ENCODE measurements at regions not wholly inside any gene's neighbourhood (a gene's known extent, or its start where the extent isn't known, plus 50 kb on each side); places are given as distances from the start of the nearest gene placed in this dataset.

DNA sequence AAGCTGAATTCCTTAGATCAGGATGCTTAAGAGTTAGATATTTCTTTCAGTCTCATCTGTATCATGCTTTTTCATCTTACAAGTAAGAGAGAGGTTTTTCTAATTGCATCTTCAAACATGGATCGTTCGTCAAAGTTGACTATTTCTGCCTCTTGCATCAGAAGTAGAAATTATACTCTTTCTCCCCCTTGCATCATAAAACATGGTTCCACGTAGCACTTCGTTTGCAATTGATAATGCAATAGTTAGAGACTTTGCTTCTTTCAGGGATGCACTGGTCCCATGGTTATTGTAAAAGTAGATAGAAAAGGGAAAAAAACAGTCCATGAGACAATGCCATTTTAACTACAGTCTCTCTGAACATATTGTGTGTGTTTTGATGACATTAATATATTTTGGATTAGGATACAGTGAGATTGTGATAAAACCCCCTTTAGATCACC is 75.1 kb upstream of the PARD3B start:
- no peaks in the 10 kb centered on the region for H3K27me3 ChIP-seq (ENCODE audit: insufficient read depth, insufficient read length)
- no peak overlapping the region for H3K4me3 ChIP-seq (ENCODE audit: insufficient read length, low read depth)
- TF ChIP-seq SUZ12 (IDR thresholded peaks at IDR 0.05; ENCODE audit: extremely low read depth, insufficient read depth, insufficient read length): no peak
- no peak for TF ChIP-seq YY1 (IDR thresholded peaks at IDR 0.05; ENCODE audit: insufficient read depth, insufficient read length)
- TF ChIP-seq ZNF274 (IDR thresholded peaks at IDR 0.05; ENCODE audit: low read depth, low read length): no peak
- no peak overlapping the region for H3K9ac ChIP-seq (ENCODE audit: insufficient read length, low read depth)
- H3K4me1 ChIP-seq (ENCODE audit: insufficient read depth, insufficient read length): no peaks in the 10 kb centered on the region
- no peak for DNase-seq (ENCODE audit: low read depth, low spot score)
- no peaks in the 10 kb centered on the region for H3K36me3 ChIP-seq (ENCODE audit: insufficient read depth, insufficient read length, low read length)
- H3K9me3 ChIP-seq (ENCODE audit: insufficient read depth, low read length): no peaks in the 10 kb centered on the region

DNA sequence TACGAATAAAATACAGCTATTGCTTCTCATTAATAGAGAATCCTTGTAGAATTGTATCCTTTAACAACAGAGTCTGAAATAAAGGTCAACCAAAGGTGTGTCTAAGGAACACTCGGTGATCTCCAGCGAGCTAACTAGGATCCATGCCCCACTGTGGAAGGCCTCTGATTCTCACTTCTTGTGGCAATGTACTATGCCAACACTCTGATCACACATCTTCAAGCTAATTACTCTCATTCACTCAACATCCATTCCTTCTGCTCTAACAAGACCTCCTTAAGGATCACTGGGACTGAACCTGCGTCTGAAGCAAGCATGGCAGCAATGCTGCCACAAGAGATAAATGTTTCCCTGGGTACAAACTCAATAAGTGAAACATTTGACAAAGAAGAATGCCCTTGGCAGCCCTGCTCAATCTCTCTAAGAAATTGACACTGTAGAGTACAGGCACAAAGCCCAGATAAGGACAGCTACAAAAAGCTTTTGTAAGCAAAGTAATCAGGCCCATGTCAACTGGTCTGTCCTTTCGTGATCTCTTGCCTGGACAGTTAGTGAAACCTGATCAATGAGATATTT is 74.6 kb upstream of the PARD3B start:
- Histone ChIP-seq H3K27me3 (ENCODE audit: insufficient read depth, insufficient read length) (no peaks in the 10 kb centered on the region), H3K4me1 (ENCODE audit: insufficient read depth, insufficient read length) (no peaks in the 10 kb centered on the region), H3K9ac (ENCODE audit: insufficient read length, low read depth) (no peak overlapping the region), H3K9me3 (ENCODE audit: insufficient read depth, low read length) (no peaks in the 10 kb centered on the region), H3K36me3 (ENCODE audit: insufficient read depth, insufficient read length, low read length) (no peaks in the 10 kb centered on the region), H3K4me3 (ENCODE audit: insufficient read length, low read depth) (no peak overlapping the region)
- TF ChIP-seq SUZ12 (IDR thresholded peaks at IDR 0.05; ENCODE audit: extremely low read depth, insufficient read depth, insufficient read length) (no peak), YY1 (IDR thresholded peaks at IDR 0.05; ENCODE audit: insufficient read depth, insufficient read length) (no peak), ZNF274 (IDR thresholded peaks at IDR 0.05; ENCODE audit: low read depth, low read length) (no peak)
- DNase-seq (ENCODE audit: low read depth, low spot score): no peak

DNA sequence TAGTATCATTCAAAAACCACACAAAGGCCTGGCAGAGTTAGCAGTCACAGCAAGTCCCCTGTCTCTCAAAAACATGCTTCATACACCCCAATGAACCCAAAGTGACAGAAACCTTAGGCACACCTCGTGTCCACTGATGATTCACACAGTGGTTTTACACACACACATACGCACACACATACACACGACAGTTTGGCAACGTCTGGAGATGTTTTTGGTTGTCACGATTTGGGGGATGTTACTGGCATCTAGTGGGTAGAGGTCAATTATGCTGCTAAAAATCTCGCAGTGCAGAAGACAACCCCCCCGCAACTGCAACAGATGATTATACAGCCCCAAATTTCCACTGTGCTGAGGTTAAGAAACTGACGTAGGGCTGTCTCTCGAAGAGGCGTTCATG is 72.9 kb upstream of the PARD3B start:
- H3K9ac ChIP-seq (ENCODE audit: insufficient read length, low read depth): no peak overlapping the region
- no peaks in the 10 kb centered on the region for H3K27me3 ChIP-seq (ENCODE audit: insufficient read depth, insufficient read length)
- TF ChIP-seq ZNF274 (IDR thresholded peaks at IDR 0.05; ENCODE audit: low read depth, low read length) (no peak), SUZ12 (IDR thresholded peaks at IDR 0.05; ENCODE audit: extremely low read depth, insufficient read depth, insufficient read length) (no peak)
- H3K4me3 ChIP-seq (ENCODE audit: insufficient read length, low read depth): no peak overlapping the region
- H3K9me3 ChIP-seq (ENCODE audit: insufficient read depth, low read length): no peaks in the 10 kb centered on the region
- no peaks in the 10 kb centered on the region for H3K4me1 ChIP-seq (ENCODE audit: insufficient read depth, insufficient read length)
- no peak for DNase-seq (ENCODE audit: low read depth, low spot score)
- H3K36me3 ChIP-seq (ENCODE audit: insufficient read depth, insufficient read length, low read length): no peaks in the 10 kb centered on the region

DNA sequence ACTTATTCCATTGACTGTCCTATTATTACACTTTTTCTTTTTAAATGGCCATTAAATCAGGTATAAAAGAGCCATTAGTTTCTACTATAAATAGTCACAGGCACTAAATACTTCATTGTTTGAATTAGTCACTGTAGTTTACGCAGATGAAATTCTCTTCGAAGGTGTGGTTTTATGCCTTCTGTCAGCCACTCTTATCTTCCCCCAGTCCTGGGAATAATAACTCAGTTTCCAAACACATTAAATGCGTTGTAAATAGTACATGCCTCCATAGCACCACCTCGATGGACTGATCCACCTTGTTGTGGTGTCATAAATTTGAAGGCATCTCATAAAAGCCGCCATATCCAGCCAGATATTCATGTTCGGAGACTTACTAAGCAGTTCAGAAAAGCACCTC is 72.1 kb upstream of the PARD3B start:
- Histone ChIP-seq H3K36me3 (ENCODE audit: insufficient read depth, insufficient read length, low read length) (no peaks in the 10 kb centered on the region), H3K9ac (ENCODE audit: insufficient read length, low read depth) (no peak overlapping the region), H3K9me3 (ENCODE audit: insufficient read depth, low read length) (no peaks in the 10 kb centered on the region)

DNA sequence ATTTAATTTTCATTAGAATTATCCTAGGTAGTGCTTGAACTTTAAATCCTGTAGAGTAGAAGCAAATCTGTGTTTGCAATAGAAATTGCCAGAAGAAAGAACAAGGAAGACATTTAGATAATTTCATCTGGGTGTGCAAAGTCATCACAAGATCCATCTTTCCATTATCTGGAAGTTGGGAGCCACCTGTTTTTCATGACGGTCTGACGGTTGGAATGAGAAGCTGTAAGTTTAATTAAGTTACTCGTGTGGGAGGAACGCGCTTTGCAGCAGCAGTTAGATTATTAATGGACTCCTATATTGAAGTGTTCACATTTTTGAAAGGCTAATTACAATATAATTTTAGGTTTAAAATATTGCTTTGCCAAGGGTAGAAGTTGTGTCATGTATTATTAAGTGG is 69.9 kb upstream of the PARD3B start:
- no peaks in the 10 kb centered on the region for H3K9me3 ChIP-seq (ENCODE audit: insufficient read depth, low read length)
- H3K9ac ChIP-seq (ENCODE audit: insufficient read length, low read depth): no peak overlapping the region
- H3K36me3 ChIP-seq (ENCODE audit: insufficient read depth, insufficient read length, low read length): no peaks in the 10 kb centered on the region
- no peak for TF ChIP-seq ZNF274 (IDR thresholded peaks at IDR 0.05; ENCODE audit: low read depth, low read length)
- no peak for TF ChIP-seq YY1 (IDR thresholded peaks at IDR 0.05; ENCODE audit: insufficient read depth, insufficient read length)
- no peak for TF ChIP-seq SUZ12 (IDR thresholded peaks at IDR 0.05; ENCODE audit: extremely low read depth, insufficient read depth, insufficient read length)
- no peaks in the 10 kb centered on the region for H3K4me1 ChIP-seq (ENCODE audit: insufficient read depth, insufficient read length)
- H3K4me3 ChIP-seq (ENCODE audit: insufficient read length, low read depth): no peak overlapping the region
- no peaks in the 10 kb centered on the region for H3K27me3 ChIP-seq (ENCODE audit: insufficient read depth, insufficient read length)
- no peak for DNase-seq (ENCODE audit: low read depth, low spot score)

More for the DNA sequence above, 72.1 kb upstream of the PARD3B start:
- Histone ChIP-seq H3K4me3 (ENCODE audit: insufficient read length, low read depth) (no peak overlapping the region), H3K27me3 (ENCODE audit: insufficient read depth, insufficient read length) (no peaks in the 10 kb centered on the region), H3K4me1 (ENCODE audit: insufficient read depth, insufficient read length) (no peaks in the 10 kb centered on the region)
- TF ChIP-seq SUZ12 (IDR thresholded peaks at IDR 0.05; ENCODE audit: extremely low read depth, insufficient read depth, insufficient read length): no peak
- TF ChIP-seq ZNF274 (IDR thresholded peaks at IDR 0.05; ENCODE audit: low read depth, low read length): no peak
- no peak for DNase-seq (ENCODE audit: low read depth, low spot score)

DNA sequence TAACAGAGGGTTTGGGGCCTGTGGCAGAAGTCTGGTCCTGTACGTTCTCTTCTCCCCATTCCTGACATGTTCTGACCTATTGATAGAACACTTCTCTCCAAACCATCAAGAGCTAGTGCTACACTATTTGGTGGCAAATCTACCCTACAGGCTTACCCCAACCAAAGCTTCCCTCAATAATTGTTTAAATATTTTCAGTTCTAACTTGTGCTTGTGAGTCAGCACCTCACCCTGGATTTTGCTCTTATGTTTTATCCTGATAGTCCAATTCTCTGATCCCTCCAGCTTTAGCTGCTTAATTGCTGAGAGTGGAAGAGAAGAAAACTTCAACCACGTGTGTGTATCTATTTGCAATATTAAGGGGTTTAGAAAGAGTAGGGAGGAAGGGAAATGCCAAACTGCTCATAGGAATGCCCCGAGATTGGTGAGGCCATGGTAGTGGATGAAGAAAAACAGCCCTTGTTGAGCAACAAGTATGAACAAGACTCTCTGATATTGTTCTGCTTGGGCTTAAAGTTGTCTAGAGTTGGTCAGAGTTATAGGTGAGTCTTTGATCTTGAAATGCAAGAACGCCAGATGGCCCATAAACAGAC is 67.8 kb upstream of the PARD3B start:
- H3K4me1 ChIP-seq (ENCODE audit: insufficient read depth, insufficient read length): no peaks in the 10 kb centered on the region
- TF ChIP-seq YY1 (IDR thresholded peaks at IDR 0.05; ENCODE audit: insufficient read depth, insufficient read length): no peak

DNA sequence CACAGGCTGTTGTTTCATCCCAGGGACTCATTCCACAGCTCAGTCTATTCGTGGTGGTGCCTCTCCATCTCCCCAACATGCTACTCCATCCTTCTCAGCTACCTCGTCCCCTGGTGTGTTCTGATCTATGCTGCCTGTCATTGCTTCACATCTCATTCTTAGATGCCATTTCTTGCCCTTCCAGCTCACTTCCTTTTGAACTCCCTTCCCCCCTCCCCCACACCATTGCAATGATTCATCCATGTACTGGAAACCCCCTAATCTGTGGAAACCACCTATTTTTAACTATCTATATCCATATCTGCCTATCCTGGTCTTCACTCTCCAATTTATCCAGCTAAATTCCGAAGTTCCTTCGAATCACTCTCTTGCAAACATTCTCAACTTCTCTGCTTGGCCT is 65.7 kb upstream of the PARD3B start:
- H3K4me3 ChIP-seq (ENCODE audit: insufficient read length, low read depth): no peak overlapping the region
- TF ChIP-seq YY1 (IDR thresholded peaks at IDR 0.05; ENCODE audit: insufficient read depth, insufficient read length): no peak
- no peak for TF ChIP-seq ZNF274 (IDR thresholded peaks at IDR 0.05; ENCODE audit: low read depth, low read length)
- no peak for TF ChIP-seq SUZ12 (IDR thresholded peaks at IDR 0.05; ENCODE audit: extremely low read depth, insufficient read depth, insufficient read length)
- no peak for DNase-seq (ENCODE audit: low read depth, low spot score)
- no peaks in the 10 kb centered on the region for H3K9me3 ChIP-seq (ENCODE audit: insufficient read depth, low read length)
- no peaks in the 10 kb centered on the region for H3K36me3 ChIP-seq (ENCODE audit: insufficient read depth, insufficient read length, low read length)
- H3K4me1 ChIP-seq (ENCODE audit: insufficient read depth, insufficient read length): no peaks in the 10 kb centered on the region
- H3K9ac ChIP-seq (ENCODE audit: insufficient read length, low read depth): no peak overlapping the region
- H3K27me3 ChIP-seq (ENCODE audit: insufficient read depth, insufficient read length): no peaks in the 10 kb centered on the region

More for the DNA sequence above, 67.8 kb upstream of the PARD3B start:
- Histone ChIP-seq H3K9ac (ENCODE audit: insufficient read length, low read depth) (no peak overlapping the region), H3K9me3 (ENCODE audit: insufficient read depth, low read length) (no peaks in the 10 kb centered on the region), H3K27me3 (ENCODE audit: insufficient read depth, insufficient read length) (no peaks in the 10 kb centered on the region), H3K36me3 (ENCODE audit: insufficient read depth, insufficient read length, low read length) (no peaks in the 10 kb centered on the region), H3K4me3 (ENCODE audit: insufficient read length, low read depth) (no peak overlapping the region)
- DNase-seq (ENCODE audit: low read depth, low spot score): no peak

Data from NT2/D1 (cell line).